HG03066 (cell line): ENCODE measurements at regions not wholly inside any gene's neighbourhood (a gene's known extent, or its start where the extent isn't known, plus 50 kb on each side); places are given as distances from the start of the nearest gene placed in this dataset.
"Not testable (repeated sequence)": the region's sequence is repeated elsewhere in the genome, so short reads cannot be mapped to it uniquely, and the experiment has no call there.

Experiments used
- ATAC-seq: cut with Tn5 transposase; IDR thresholded peaks from one replicate; pipeline ENCODE4 v1.9.1; 2021; ENCODE audit warnings: low read depth; ENCODE audit not compliant: unreplicated experiment

DNA sequence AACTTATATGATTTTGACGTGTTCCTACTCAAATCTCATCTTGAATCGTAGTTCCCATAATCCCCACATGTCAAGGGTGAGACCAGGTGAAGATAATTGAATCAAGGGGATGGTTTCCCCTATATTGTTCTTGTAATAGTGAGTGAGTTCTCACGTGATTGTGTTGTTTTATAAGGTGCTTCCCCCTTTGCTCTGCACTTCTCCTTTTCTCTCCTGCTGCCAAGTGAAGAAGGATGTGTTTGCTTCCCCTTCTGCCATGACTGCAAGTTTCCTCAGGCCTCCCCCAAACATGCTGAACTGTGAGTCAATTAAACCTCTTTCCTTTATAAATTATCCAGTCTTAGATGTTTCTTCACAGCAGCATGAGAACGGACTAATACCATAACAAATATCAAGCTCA, 83.2 kb downstream of the MANEA start:
- ATAC-seq, result no peak

DNA sequence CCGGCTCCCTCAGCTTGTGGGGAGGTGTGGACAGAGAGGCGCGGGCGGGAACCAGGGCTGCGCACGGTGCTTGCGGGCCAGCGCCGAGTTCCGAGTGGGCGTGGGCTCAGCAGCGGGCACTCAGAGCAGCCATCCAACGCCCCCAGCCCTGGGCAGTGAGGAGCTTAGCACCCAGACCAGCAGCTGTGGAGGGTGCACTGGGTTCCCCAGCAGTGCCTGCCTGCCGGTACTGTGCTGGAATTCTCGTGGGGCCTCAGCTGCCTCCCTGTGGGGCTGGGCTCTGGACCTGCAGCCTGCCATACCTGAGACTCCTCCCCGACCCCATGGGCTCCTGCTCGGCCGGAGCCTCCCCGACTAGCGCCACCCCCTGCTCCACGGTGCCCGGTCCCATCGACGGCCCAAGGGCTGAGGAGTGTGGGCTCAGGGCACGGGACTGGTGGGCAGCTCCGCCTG, 92.7 kb downstream of the MANEA start:
- ATAC-seq, result no peak

DNA sequence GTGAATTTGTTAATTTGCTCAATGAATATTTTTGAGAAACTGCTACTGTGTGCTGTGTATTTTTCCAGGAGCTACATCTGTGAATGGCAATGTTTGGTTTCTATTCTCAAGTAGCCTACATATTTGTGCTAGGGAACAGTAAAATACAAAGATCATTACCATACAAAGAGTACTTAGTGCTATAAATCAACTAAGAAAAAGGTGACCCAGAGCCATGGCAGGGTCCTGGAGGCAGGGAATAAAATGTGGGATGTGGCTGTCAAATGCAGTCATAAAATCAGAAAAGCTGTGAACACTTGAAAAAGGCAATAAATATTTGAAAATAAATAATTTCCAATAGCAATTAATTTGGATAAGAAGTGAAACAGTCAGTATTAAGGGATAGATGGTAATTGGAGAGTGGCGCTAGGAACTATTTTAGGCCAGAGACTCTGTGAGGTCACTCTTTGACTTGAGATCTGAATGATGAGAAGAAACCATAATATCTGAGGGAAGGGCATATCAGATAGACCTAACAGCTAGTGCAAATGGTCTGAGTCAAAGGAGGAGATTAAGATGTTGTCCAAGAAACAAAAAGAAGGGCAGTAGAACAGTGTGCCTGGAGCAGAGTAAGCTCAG, 98.8 kb downstream of the MANEA start:
- no peak for ATAC-seq

DNA sequence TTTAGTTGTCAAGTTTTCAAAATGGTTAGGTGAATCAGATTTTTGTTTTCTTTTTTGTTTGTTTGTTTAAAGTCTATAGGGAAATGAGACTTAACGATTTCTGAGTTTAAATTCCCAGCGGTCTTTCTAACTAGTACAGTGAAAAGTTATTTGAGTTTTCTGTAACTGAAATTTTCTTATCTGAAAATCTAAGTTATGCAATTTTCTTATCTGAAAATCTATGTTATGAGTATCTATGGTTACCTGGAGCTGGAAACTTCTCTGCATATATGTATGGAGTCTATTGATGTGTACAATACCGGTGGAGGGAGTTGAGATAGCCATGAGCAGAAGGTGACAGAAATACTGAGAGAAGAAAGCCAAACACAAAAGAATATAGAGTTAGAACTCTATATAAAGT, 102.6 kb downstream of the MANEA start:
- ATAC-seq, result no peak

DNA sequence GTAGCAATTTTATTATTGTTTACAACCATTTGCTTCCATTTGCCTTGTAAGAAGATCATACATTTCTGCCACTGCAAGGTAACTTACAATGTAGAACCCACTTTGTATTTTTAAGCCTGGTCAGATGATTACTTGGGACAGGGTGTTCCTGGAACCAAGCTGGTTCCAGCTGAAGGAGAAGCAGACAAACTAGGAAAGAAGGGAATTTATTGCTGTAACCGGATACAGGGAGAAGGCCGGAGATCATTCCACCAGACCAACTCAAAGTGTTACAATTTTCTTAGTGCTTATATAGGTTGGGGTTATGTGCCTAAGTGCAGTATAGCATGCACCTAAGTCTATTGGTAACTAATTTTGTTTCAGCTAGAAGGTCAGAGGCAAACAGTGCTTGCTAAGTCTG, 104.4 kb downstream of the MANEA start:
- no peak for ATAC-seq

DNA sequence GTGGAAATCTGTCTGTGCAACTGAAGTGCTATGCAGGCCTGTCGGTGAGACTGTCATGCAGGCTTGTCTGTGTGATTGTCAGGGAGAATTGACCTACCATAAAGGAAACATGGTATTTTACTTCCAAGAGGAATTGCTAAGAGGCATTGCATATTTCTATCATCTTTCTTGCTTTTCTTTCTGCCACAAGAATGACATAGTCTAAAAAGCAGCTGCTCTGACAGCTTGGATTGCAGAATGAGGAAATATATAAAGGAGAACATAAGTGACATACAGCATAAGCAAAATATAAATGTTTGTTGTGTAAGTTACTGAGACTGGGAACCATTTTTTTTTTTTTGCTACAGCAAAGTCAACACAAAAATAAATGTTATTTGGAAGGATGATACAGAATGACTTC, 105.1 kb downstream of the MANEA start:
- ATAC-seq, result no peak

DNA sequence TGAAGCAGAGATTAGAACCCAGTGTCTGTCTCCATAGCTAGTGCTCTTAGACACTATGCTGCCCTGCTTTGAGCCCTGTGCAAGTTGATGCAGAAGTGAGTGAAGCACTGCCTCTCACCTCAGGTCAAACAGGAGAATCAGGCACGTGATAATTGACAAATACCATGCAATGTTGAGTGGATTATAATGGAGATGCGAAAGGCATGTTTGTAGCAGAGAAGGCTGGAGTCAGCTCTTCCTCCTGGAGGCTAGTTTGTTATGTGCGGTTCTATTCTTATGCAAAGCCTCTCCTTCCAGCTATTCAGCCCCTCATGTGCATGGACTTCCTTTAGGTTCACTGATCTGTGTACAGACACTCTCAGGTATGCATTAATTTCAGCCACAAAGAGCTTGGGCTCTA, 108.5 kb downstream of the MANEA start:
- no peak for ATAC-seq

DNA sequence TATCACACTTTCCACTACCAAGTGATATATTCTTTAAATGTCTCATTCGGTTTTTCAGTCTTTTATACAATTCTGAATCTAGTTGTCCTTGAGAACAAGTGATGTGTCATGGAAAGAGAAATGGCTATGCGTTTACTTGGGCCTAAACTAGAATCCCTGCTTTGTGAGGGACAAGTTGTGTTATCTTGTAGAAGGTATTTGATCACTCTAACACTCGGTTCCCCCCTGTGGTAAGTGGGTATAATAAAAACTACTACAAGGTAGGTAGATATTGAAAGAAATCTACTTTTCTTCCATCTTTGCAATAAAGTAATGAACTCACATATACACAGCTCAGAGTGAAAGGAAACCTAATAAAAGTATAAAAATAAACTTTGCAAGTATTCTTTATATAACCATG, 108.9 kb downstream of the MANEA start:
- no peak for ATAC-seq

DNA sequence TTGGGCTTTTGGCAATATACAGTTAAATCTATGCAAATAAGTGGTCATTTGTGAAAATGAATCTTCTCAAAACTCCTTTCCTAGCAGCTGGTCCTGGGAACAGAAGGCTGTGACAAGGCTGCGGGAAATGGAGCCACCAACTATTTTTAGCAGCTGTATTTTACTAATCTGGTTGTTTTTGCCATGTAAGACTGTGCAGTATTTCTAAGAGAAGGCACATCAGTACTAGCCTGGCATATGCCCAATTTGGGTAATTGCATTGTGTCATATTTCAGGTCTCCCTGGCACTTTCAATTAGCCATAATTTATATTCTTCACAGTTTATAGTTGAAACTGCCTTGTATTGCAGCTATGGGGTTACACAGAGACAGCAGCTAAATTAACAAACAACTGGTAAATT, 109.6 kb downstream of the MANEA start:
- ATAC-seq, result no peak

DNA sequence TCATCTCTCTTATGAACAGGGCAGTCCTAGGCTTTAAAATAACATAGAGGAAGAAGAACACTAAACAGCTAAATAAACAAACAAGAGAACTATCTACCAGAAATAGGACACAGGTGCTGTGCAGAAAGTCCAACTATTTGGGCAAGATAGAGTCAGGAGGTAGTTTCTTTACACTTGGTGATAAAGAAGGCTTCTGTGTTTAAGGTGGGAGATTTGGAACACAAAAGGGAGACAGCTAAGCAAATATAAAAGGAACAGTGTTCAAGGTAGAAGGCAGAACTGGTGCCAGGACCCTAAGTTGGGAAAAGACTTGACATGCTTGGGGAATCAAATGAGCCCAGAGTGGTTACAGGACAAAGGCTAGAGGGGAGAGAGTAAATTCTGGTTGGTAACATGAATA, 110.5 kb downstream of the MANEA start:
- no peak for ATAC-seq

DNA sequence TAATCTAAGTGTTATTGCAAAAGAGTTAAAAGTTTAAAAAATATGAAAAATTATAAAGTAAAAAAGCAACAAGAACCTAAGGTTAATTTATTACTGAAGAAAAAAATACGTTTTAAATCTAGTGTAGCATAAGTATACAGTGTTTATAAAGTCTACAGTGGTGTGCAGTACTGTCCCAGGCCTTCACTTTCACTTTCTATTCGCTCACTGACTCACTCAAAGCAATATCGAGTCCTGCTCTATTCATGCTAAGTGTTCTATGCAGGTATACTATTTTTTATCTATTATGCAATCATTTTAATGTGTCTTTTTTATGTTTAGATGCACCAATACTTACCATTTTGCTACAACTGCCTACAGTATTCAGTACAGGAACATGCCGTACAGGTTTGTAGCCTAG, 113.0 kb downstream of the MANEA start:
- peak; percentile 66 for ATAC-seq

DNA sequence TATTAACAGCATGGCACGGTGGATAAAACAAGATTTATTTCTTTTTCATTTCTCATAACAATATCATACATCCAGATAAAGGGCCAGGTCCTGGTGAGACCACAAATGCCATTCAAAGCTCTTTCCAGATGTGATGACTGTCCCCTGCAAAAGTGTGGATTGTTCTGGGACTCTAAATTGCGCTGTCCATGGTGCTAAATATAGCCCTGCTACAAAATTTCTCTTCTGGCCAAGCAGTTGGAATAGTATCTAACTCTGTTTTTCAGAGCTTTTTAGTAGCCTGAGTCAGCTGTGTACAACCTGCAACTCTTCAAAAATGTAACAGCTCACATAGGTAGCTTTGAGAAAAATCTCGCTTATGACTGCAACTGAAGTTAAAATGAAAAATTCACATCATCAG, 115.8 kb downstream of the MANEA start:
- no peak for ATAC-seq

DNA sequence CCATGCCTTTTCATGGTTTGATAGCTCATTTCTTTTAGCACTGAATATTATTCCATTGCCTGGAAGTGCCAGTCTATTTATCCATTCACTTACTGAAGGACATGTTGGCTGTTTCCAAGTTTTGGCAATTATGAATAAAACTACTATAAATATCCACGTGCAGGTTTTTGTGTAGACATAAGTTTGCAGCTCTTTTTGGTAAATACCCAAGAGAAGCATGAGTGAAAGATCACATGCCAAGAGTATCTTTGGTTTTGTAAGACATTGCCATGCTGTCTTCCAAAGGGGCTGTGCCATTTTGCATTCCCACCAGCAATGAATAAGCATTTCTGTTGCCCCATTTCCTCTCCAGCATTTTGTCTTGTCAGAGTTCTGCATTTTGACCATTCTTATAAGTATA, 120.9 kb downstream of the MANEA start:
- no peak for ATAC-seq

DNA sequence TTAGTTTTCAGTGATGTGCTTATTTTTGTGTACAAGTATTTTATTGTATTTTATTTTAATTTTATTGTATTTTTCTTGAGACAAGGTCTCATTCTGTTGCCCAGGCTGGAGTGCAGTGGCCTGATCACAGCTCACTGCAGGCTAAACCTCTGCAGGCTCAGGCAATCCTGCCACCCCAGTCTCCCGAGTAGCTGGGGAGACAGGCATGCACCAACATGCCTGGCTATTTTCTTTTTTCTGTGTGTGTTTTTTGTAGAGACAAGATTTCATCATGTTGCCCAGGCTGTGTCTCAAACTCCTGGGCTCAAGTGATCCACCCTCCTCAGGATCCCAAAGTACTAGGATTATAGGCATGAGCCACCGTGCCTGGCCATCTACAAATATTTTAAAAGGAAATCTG, 146.3 kb downstream of the MANEA start:
- no peak for ATAC-seq

DNA sequence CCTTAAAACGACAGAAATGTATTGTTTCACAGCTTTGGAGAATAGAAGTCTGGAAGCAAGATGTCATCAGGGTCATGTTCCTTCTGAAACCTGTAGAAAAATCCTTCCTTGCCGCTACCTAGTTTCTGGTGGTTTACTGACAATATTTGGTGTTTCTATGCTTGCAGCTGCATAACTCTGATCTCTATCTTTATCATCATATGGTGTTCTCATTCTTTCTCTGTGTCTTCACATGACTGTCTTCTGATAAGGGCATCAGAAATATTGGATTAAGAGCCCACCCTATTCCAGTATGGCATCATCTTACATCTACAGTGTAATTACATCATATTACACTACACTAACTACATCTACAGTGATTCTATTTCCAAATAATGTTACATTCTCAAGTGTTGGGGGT, 148.0 kb downstream of the MANEA start:
- ATAC-seq, result no peak

DNA sequence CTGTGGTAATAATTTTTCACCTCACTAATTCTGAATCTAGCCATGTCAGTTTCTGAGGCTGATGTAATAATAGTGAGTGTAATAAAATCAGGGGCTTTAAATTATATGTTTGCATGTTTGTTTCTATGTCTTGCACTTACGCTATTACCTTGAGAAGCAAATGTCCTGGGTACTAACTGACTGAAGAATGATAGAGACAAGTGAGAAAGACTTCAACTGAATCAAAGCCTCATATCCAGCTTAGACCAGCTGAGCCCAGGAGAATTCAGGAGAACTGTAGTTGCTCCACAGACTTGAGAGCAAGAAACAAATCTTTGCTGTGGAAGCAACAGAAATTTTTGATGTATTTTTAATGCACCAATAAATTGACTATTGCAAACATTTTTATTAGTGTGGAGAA, 162.8 kb downstream of the MANEA start:
- no peak for ATAC-seq

DNA sequence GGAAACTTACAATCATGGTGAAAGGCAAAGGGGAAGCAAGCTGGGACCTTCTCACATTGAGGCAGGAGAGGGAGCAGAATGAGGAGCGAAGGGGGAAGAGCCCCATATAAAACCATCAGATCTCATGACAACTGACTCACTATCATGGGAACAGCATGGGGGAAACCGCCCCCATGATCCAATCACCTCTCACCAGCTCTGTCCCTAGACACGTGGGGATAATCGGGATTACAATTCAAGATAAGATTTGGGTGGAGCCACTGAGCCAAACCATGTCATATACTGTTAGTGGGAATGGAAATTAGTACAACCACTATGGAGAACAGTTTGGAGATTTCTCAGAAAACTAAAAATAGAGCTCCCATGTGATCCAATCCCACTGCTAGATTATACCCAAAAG, 163.7 kb downstream of the MANEA start:
- no peak for ATAC-seq

DNA sequence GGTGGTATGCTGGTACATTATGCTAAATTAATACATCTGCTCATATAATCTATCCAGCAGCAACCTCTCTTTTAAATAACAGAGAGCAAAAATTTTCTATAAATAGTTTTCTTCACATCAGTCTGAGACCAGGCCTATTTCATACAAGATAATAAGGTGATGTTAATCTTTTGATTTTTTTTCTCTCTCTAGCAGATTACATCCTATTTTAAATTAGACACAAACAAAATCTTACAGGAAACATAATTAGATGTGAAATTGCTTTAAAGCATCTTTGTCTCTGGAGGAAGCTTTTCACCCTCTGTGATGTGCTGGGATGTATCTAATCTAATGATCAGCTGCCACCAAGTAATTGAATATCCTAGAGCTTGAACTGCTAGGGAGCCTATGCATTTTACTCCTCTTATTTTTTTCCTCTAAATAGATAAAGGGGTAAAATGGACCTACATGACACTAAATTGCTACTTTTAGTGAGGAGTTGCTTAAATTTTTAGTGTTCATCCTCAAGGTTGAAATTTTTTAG, 165.5 kb downstream of the MANEA start:
- ATAC-seq, result no peak

DNA sequence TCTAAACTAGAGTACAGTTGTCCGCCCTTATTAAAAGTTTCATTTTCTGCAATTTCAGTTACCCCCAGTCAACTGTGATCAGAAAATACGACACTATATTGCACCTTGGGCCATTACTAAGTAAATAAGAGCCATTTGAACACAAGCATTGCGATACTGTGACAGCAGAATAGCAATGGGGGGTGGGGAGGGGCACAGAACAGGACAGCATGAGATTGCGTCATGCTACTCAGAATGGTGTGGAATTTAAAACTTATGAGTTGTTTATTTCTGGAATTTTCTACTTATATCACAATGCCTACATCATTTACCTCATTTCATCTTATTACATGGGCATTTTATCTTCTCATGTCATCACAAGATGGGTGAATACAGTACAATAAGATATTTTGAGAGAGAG, 166.3 kb downstream of the MANEA start:
- no peak for ATAC-seq

DNA sequence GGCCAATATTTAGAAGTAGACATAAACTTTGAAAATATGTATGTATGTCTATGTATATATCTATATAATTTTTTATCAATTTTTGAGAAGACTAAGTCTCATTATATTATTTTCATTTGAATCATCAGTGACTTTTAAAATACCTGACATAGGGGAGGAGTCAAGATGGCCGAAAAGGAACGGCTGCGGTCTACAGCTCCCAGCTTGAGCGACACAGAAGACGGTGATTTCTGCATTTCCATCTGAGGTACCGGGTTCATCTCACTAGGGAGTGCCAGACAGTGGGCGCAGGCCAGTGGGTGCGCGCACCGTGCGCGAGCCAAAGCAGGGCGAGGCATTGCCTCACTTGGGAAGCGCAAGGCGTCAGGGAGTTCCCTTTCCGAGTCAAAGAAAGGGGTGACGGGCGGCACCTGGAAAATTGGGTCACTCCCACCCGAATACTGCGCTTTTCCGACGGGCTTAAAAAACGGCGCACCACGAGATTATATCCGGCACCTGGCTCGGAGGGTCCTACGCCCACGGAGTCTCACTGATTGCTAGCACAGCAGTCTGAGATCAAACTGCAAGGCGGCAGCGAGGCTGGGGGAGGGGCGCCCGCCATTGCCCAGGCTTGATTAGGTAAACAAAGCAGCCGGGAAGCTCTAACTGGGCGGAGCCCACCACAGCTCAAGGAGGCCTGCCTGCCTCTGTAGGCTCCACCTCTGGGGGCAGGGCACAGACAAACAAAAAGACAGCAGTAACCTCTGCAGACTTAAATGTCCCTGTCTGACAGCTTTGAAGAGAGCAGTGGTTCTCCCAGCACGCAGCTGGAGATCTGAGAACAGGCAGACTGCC, 181.1 kb downstream of the MANEA start:
- not testable (repeated sequence) for ATAC-seq

DNA sequence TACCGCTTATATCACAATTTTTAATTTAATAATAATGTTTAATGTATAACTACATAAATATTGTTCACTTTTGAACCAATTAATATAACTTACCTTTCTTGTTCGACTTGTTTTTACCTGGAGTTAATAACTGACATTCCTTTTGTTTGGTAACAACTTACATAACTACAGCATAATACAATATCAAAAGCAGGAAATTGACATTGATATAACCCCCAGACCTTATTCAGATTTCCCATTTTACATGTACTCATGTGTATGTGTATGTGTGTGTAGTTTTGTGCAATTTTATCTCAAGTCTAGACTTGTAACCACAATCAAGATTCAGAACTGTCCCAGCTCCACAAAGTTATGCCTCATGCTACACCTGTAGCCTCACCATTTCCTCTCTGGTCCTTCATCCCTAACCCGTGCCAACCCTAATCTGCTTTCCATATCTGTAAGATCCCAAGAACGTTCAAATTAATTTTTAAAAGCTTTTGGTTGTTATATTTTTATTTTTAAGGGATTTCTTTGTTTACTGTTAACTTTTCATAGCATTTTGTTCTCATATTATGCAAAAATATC, 190.6 kb downstream of the MANEA start:
- ATAC-seq, result no peak

DNA sequence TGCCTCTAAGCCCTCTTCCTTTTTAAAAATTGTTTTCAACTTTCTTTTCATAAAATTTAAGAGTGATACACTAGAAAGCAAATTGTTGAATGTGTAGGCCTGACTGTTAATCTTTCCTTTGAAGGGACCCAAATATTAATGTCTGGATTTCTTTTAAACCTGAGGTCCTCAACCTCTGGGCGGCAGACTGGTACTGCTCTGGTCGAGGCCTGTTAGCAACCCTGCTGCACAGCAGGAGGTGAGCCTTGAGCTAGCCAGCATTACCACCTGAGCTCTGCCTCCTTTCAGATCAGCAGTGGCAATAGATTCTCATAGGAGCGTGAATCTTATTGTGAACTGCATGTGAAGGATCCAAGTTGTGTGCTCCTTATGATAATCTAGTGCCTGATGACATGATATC, 191.2 kb downstream of the MANEA start:
- ATAC-seq, result no peak
